GM12878 (cell line): ENCODE measurements at regions not wholly inside any gene's neighbourhood (a gene's known extent, or its start where the extent isn't known, plus 50 kb on each side); places are given as distances from the start of the nearest gene placed in this dataset.
A peak's percentile ranks its signal among the peaks of the same experiment; 100 is the strongest.

Experiments used
- BCL11A ChIP-seq: IDR thresholded peaks from 2 replicates; pipeline ENCODE4 v1.6.1; 2011; ENCODE audit warnings: low read depth, low read length
- IRF4 ChIP-seq: IDR thresholded peaks from 2 replicates; pipeline ENCODE4 v1.6.1; 2011; ENCODE audit warnings: low read depth, low read length
- LARP7 ChIP-seq: fragments of 450-650 bp; IDR thresholded peaks from 2 replicates; pipeline ENCODE4 v1.6.1; 2017; ENCODE audit warnings: mild to moderate bottlenecking
- MYC ChIP-seq: IDR thresholded peaks from 2 replicates; pipeline ENCODE4 v1.6.1; 2011; ENCODE audit warnings: mild to moderate bottlenecking, low read length, moderate library complexity, inconsistent platforms; ENCODE audit not compliant: insufficient read depth, insufficient replicate concordance, insufficient read length, severe bottlenecking
- POLR2A ChIP-seq: IDR thresholded peaks from 2 replicates; pipeline ENCODE4 v1.6.1; 2011; ENCODE audit warnings: low read depth, mild to moderate bottlenecking, low read length
- PRDM15 ChIP-seq: fragments of 450-650 bp; formaldehyde crosslinking; IDR thresholded peaks from 2 replicates; pipeline ENCODE4 v1.4.0; 2020; ENCODE audit warnings: mild to moderate bottlenecking, moderate library complexity
- RELB ChIP-seq: fragments of 450-650 bp; IDR thresholded peaks from 2 replicates; pipeline ENCODE4 v1.6.1; 2017; ENCODE audit warnings: low read depth, mild to moderate bottlenecking, moderate library complexity
- SRF ChIP-seq, 2 experiments: IDR thresholded peaks; 2 replicates each; pipeline ENCODE4 v1.6.1; 2011; ENCODE audit warnings: low read depth in 2 of 2, low read length in 2 of 2, mild to moderate bottlenecking in 1 of 2, moderate library complexity in 1 of 2
- TCF3 ChIP-seq: IDR thresholded peaks from 2 replicates; pipeline ENCODE4 v1.6.1; 2012; ENCODE audit warnings: low read depth, mild to moderate bottlenecking, low read length, borderline replicate concordance; ENCODE audit not compliant: insufficient read depth
- ZBED1 ChIP-seq: IDR thresholded peaks from 2 replicates; pipeline ENCODE4 v1.6.1; 2016; ENCODE audit warnings: borderline replicate concordance
- ZNF592 ChIP-seq: fragments of 450-650 bp; IDR thresholded peaks from 2 replicates; pipeline ENCODE4 v1.6.1; 2017; ENCODE audit warnings: mild to moderate bottlenecking, moderate library complexity
- TF ChIP-seq, protein P1 (sequence below): IDR thresholded peaks from 2 replicates; pipeline ENCODE4 v1.6.1; 2012; ENCODE audit warnings: low read depth, low read length, improper control_type of control experiment
- TF ChIP-seq, protein P2 (sequence below): fragments of 450-650 bp; IDR thresholded peaks from 2 replicates; pipeline ENCODE4 v1.6.1; 2016; ENCODE audit warnings: mild to moderate bottlenecking
- TF ChIP-seq, protein P3 (sequence below): fragments of 450-650 bp; IDR thresholded peaks from 2 replicates; pipeline ENCODE4 v1.6.1; 2018; ENCODE audit warnings: mild to moderate bottlenecking, low read depth, moderate library complexity; ENCODE audit not compliant: partially characterized antibody

- TF ChIP-seq LARP7: peak; percentile 43; the same call in 1 of the 2 replicates
- 0 out of 4 replicates have a peak, but pooled peaks of 1 of the 2 experiments have one; percentile 28 for TF ChIP-seq SRF (IDR thresholded peaks at IDR 0.05; ENCODE audit: low read depth in 2 of 2, low read length in 2 of 2)
- peak; percentile 71; the same call in 1 of the 2 replicates for TF ChIP-seq ZBED1
- TF ChIP-seq ZNF592: 0 out of 2 replicates have a peak, but pooled peaks have one; percentile 18
- TF ChIP-seq TCF3: peak; percentile 92
- TF ChIP-seq POLR2A: peak; percentile 84
- peak; percentile 73 for TF ChIP-seq BCL11A
- TF ChIP-seq, protein P1, sequence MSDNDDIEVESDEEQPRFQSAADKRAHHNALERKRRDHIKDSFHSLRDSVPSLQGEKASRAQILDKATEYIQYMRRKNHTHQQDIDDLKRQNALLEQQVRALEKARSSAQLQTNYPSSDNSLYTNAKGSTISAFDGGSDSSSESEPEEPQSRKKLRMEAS: peak; percentile 68; the same call in 1 of the 2 replicates
- peak; percentile 88 for TF ChIP-seq RELB
- TF ChIP-seq MYC: peak; percentile 59
- peak; percentile 62; the same call in 1 of the 2 replicates for TF ChIP-seq IRF4
- TF ChIP-seq, protein P2, sequence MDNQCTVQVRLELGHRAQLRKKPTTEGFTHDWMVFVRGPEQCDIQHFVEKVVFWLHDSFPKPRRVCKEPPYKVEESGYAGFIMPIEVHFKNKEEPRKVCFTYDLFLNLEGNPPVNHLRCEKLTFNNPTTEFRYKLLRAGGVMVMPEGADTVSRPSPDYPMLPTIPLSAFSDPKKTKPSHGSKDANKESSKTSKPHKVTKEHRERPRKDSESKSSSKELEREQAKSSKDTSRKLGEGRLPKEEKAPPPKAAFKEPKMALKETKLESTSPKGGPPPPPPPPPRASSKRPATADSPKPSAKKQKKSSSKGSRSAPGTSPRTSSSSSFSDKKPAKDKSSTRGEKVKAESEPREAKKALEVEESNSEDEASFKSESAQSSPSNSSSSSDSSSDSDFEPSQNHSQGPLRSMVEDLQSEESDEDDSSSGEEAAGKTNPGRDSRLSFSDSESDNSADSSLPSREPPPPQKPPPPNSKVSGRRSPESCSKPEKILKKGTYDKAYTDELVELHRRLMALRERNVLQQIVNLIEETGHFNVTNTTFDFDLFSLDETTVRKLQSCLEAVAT: peak; percentile 66
- TF ChIP-seq, protein P3, sequence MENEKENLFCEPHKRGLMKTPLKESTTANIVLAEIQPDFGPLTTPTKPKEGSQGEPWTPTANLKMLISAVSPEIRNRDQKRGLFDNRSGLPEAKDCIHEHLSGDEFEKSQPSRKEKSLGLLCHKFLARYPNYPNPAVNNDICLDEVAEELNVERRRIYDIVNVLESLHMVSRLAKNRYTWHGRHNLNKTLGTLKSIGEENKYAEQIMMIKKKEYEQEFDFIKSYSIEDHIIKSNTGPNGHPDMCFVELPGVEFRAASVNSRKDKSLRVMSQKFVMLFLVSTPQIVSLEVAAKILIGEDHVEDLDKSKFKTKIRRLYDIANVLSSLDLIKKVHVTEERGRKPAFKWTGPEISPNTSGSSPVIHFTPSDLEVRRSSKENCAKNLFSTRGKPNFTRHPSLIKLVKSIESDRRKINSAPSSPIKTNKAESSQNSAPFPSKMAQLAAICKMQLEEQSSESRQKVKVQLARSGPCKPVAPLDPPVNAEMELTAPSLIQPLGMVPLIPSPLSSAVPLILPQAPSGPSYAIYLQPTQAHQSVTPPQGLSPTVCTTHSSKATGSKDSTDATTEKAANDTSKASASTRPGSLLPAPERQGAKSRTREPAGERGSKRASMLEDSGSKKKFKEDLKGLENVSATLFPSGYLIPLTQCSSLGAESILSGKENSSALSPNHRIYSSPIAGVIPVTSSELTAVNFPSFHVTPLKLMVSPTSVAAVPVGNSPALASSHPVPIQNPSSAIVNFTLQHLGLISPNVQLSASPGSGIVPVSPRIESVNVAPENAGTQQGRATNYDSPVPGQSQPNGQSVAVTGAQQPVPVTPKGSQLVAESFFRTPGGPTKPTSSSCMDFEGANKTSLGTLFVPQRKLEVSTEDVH: peak; percentile 37
- TF ChIP-seq PRDM15 (CRISPR knock-in tag): no peak
Observed at GRCh38 chr2:64932371-64933216, 56.6 kb upstream of the SLC1A4 start (continued).
